SK-N-SH treated with all-trans-retinoic acid at 6 μM for 48 hours (cell line): ENCODE measurements at regions not wholly inside any gene's neighbourhood (a gene's known extent, or its start where the extent isn't known, plus 50 kb on each side); places are given as distances from the start of the nearest gene placed in this dataset.

Source experiments
- ATAC-seq: fragments of 200-7000 bp; cut with Tn5 transposase; 3 replicates; pipeline ENCODE4 v1.9.1; 2020; ENCODE audit warnings: mild to moderate bottlenecking, moderate library complexity
- ARNTL ChIP-seq: fragments of 450-650 bp; formaldehyde crosslinking; IDR thresholded peaks from 2 replicates; pipeline ENCODE4 v1.5.0; 2020; ENCODE audit warnings: low read depth, mild to moderate bottlenecking, moderate library complexity, borderline replicate concordance
- BACH2 ChIP-seq: fragments of 250-450 bp; sonication (Bioruptor Pico); IDR thresholded peaks from 2 replicates; pipeline ENCODE4 v1.9.0; 2021; ENCODE audit warnings: mild to moderate bottlenecking, borderline replicate concordance
- CREB5 ChIP-seq: fragments of 250-450 bp; sonication (Bioruptor Pico); IDR thresholded peaks from 2 replicates; pipeline ENCODE4 v1.5.1; 2020; ENCODE audit warnings: low read depth, mild to moderate bottlenecking, moderate library complexity
- CSDC2 ChIP-seq: fragments of 250-450 bp; sonication (Bioruptor Pico); IDR thresholded peaks from 2 replicates; pipeline ENCODE4 v1.5.0; 2020; ENCODE audit warnings: mild to moderate bottlenecking, moderate library complexity
- CSRNP3 ChIP-seq: fragments of 250-450 bp; sonication (Bioruptor Pico); IDR thresholded peaks from 2 replicates; pipeline ENCODE4 v1.5.1; 2021; ENCODE audit warnings: mild to moderate bottlenecking, moderate library complexity
- ESRRG ChIP-seq: fragments of 250-450 bp; sonication (Bioruptor Pico); IDR thresholded peaks from 2 replicates; pipeline ENCODE4 v1.6.1; 2021; ENCODE audit warnings: mild to moderate bottlenecking
- GLIS3 ChIP-seq: fragments of 250-450 bp; sonication (Bioruptor Pico); IDR thresholded peaks from 2 replicates; pipeline ENCODE4 v1.5.0; 2020; ENCODE audit warnings: mild to moderate bottlenecking, moderate library complexity
- ISL1 ChIP-seq: fragments of 250-450 bp; sonication (Bioruptor Pico); IDR thresholded peaks from 2 replicates; pipeline ENCODE4 v2.1.2; 2022; ENCODE audit warnings: mild to moderate bottlenecking, moderate library complexity
- OSR1 ChIP-seq: fragments of 250-450 bp; sonication (Bioruptor Pico); IDR thresholded peaks from 2 replicates; pipeline ENCODE4 v1.8.0; 2022; ENCODE audit warnings: moderate library complexity, mild to moderate bottlenecking, inconsistent platforms
- PATZ1 ChIP-seq: fragments of 250-450 bp; sonication (Bioruptor Pico); IDR thresholded peaks from 2 replicates; pipeline ENCODE4 v1.8.0; 2020; ENCODE audit warnings: mild to moderate bottlenecking, moderate library complexity, borderline replicate concordance
- POU6F1 ChIP-seq: fragments of 250-450 bp; sonication (Bioruptor Pico); IDR thresholded peaks from 2 replicates; pipeline ENCODE4 v1.8.0; 2021; ENCODE audit warnings: low read depth, mild to moderate bottlenecking, moderate library complexity, borderline replicate concordance
- PPARA ChIP-seq: fragments of 250-450 bp; sonication (Bioruptor Pico); IDR thresholded peaks from 2 replicates; pipeline ENCODE4 v1.5.0; 2020; ENCODE audit warnings: mild to moderate bottlenecking, borderline replicate concordance
- RARB ChIP-seq: fragments of 250-450 bp; sonication (Bioruptor Pico); IDR thresholded peaks from 2 replicates; pipeline ENCODE4 v1.8.0; 2021; ENCODE audit warnings: mild to moderate bottlenecking, moderate library complexity
- SNAI2 ChIP-seq: fragments of 250-450 bp; sonication (Bioruptor Pico); IDR thresholded peaks from 2 replicates; pipeline ENCODE4 v1.5.0; 2020; ENCODE audit warnings: mild to moderate bottlenecking, moderate library complexity
- TCF4 ChIP-seq: fragments of 250-450 bp; sonication (Bioruptor Pico); IDR thresholded peaks from 2 replicates; pipeline ENCODE4 v1.8.0; 2021; ENCODE audit warnings: mild to moderate bottlenecking, moderate library complexity, borderline replicate concordance
- TOX ChIP-seq: fragments of 250-450 bp; sonication (Bioruptor Pico); IDR thresholded peaks from 2 replicates; pipeline ENCODE4 v1.8.0; 2021; ENCODE audit warnings: mild to moderate bottlenecking, moderate library complexity, borderline replicate concordance
- ZFP3 ChIP-seq: fragments of 250-450 bp; sonication (Bioruptor Pico); IDR thresholded peaks from 2 replicates; pipeline ENCODE4 v1.5.0; 2020; ENCODE audit warnings: mild to moderate bottlenecking, moderate library complexity
- ZFP30 ChIP-seq: fragments of 450-650 bp; formaldehyde crosslinking; IDR thresholded peaks from 2 replicates; pipeline ENCODE4 v1.5.0; 2022; ENCODE audit warnings: mild to moderate bottlenecking, moderate library complexity
- ZNF565 ChIP-seq: fragments of 450-650 bp; formaldehyde crosslinking; conservative IDR thresholded peaks from 2 replicates; pipeline ENCODE4 v1.5.0; 2020; ENCODE audit warnings: low read depth, mild to moderate bottlenecking, moderate library complexity
- ZNF70 ChIP-seq: fragments of 450-650 bp; formaldehyde crosslinking; IDR thresholded peaks from 2 replicates; pipeline ENCODE4 v1.5.0; 2020; ENCODE audit warnings: mild to moderate bottlenecking, moderate library complexity
- ZNF8 ChIP-seq: fragments of 450-650 bp; formaldehyde crosslinking; IDR thresholded peaks from 2 replicates; pipeline ENCODE4 v1.5.0; 2020; ENCODE audit warnings: mild to moderate bottlenecking, moderate library complexity

- peak; percentile 87 for ATAC-seq
- TF ChIP-seq ZNF8 (CRISPR knock-in tag) (no peak), POU6F1 (CRISPR knock-in tag) (no peak), PATZ1 (CRISPR knock-in tag) (no peak), TOX (CRISPR knock-in tag) (no peak), PPARA (CRISPR knock-in tag) (no peak), ZNF565 (CRISPR knock-in tag) (no peak), ISL1 (CRISPR knock-in tag) (no peak), BACH2 (no peak), ZFP3 (no peak), ESRRG (CRISPR knock-in tag) (no peak), OSR1 (no peak), GLIS3 (CRISPR knock-in tag) (no peak), SNAI2 (CRISPR knock-in tag) (no peak), ARNTL (no peak)
Observed at GRCh38 chr10:21315645-21316220, 209.7 kb downstream of the SKIDA1 start.

GRCh38 chr10:21314906-21315644 is 210.4 kb downstream of the SKIDA1 start:
- peak; percentile 62 for ATAC-seq
- no peak for TF ChIP-seq ZNF8 (CRISPR knock-in tag)
- no peak for TF ChIP-seq PPARA (CRISPR knock-in tag)
- no peak for TF ChIP-seq ARNTL
- TF ChIP-seq ZFP3 = no peak
- TF ChIP-seq ISL1 (CRISPR knock-in tag) = no peak
- no peak for TF ChIP-seq ZFP30 (CRISPR knock-in tag)

GRCh38 chr10:21314111-21314626 is 211.3 kb downstream of the SKIDA1 start:
- no peak for TF ChIP-seq POU6F1 (CRISPR knock-in tag)
- no peak for TF ChIP-seq CSDC2
- TF ChIP-seq ZNF70 (CRISPR knock-in tag) = no peak
- TF ChIP-seq SNAI2 (CRISPR knock-in tag) = no peak
- TF ChIP-seq PATZ1 (CRISPR knock-in tag) = no peak
- TF ChIP-seq ZFP30 (CRISPR knock-in tag) = no peak

GRCh38 chr10:21313691-21314090 is 211.8 kb downstream of the SKIDA1 start:
- ATAC-seq = no peak
- TF ChIP-seq CSDC2 = no peak

More at GRCh38 chr10:21314111-21314626, 211.3 kb downstream of the SKIDA1 start:
- ATAC-seq = no peak

GRCh38 chr10:21311426-21311825 is 214.1 kb downstream of the SKIDA1 start:
- no peak for ATAC-seq
- TF ChIP-seq PPARA (CRISPR knock-in tag) = no peak
- no peak for TF ChIP-seq POU6F1 (CRISPR knock-in tag)
- TF ChIP-seq RARB (CRISPR knock-in tag) = no peak
- no peak for TF ChIP-seq CREB5 (CRISPR knock-in tag)
- TF ChIP-seq CSRNP3 (CRISPR knock-in tag) = no peak
- no peak for TF ChIP-seq BACH2
- TF ChIP-seq TCF4 (CRISPR knock-in tag) = no peak
- no peak for TF ChIP-seq ARNTL
- TF ChIP-seq ESRRG (CRISPR knock-in tag) = no peak
- no peak for TF ChIP-seq ZFP30 (CRISPR knock-in tag)
